ENCODE measurements at regions not wholly inside any gene's neighbourhood (a gene's known extent, or its start where the extent isn't known, plus 50 kb on each side); places are given as distances from the start of the nearest gene placed in this dataset.

DNA sequence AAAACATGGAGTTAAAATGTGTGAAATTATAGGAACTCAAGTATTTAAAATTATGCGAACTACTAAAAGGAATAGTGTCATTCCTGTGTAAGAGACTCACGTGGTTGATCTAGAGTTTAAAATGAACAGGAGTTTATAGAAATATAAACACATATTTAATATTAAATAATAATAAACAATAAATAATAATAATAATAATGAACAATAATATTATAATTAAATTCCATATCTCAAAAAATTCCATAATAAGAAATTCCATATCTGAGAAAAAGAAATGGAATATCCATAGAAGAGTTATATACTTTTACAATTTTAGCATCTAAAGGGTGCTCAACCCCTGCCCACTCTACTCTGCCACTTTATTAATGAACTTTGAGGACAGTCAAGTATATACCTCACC, 429.6 kb downstream of the TNS3 start:
- intact Hi-C loops (cut with DNase I) = no loop called here
- no peak for DNase-seq

DNA sequence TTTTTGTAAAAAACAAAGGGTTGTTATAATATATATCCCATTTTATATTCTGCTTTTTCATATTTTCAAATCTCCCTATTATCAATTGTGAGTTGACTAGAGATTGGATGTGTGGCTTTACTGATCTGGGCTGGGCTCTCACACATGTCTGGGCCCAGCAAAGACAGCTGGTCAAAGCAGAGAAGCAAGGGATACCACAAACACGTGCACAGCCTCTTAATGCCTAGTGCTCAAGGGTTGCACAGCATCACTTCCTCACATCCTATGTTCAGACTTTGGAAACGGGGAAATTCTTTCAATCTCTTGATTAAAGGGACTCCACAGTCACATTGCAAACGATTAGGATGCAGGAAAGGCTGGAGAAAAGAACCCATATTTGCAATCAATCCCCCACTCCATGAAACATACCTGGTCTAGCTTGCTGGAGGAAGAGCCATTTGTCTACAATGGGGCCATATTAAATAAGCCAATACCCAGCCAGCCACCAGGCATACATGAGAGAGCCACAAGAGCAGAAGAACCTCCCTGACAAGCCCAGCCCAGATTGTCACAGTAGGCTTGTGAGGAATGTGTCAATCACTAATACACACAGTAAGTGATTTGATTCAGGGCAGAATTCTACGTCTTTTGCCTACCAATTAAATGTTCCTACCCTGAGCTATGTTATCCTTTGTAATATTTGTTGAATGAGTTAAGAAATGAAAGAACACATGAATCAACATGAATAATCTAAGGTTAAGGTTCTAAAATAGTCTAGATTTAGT, 431.2 kb downstream of the TNS3 start:
- no peak for DNase-seq
- intact Hi-C loops (cut with DNase I) = no loop called here

DNA sequence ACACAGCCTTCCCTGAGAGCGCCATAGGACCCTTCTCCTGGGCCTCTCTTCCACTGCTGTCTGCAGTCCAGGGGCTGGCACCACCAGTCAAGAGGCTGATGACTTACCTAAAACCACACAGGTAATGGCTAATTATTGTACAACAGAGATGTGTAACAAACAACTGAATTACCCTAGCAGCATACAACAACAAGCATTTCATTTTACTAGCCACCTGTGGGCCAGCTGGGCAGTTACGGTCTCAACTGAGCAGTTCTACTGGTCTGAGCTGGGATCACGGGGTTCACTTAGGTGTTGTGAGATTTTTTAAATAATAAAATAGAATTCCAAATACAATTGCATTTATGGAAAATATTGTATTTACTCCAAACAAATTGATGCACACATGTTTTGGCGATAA, 431.9 kb downstream of the TNS3 start:
- intact Hi-C loops (cut with DNase I) = no loop called here
- no peak for DNase-seq

DNA sequence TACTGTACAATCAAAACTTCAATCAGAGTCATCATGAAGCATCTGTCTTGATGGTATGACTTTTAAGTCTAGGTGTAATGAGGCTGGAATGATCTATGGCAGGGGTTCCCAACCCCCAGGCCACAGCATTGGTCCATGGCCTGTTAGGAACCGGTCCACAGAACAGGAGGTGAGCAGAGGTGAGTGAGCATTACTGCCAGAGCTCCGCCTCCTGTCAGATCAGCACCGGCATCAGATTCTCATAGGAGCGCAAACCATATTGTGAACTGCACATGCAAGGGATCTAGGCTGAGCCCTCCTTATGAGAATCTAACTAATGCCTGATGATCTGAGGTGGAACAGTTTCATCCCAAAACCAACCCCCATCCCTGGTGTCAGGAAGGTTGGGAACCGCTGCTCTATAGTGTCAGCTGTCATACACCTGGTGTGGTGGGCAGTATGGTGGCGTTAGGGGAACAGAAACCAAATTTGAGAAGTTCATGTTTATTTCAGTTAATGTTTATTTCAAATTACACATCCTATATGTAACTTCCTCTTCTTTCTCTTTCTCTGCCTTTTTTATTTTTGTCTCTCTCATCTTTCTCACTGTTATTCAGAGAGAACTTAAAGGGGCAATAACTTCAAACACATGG, 432.6 kb downstream of the TNS3 start:
- no peak for DNase-seq
- intact Hi-C loops (cut with DNase I) = no loop called here

DNA sequence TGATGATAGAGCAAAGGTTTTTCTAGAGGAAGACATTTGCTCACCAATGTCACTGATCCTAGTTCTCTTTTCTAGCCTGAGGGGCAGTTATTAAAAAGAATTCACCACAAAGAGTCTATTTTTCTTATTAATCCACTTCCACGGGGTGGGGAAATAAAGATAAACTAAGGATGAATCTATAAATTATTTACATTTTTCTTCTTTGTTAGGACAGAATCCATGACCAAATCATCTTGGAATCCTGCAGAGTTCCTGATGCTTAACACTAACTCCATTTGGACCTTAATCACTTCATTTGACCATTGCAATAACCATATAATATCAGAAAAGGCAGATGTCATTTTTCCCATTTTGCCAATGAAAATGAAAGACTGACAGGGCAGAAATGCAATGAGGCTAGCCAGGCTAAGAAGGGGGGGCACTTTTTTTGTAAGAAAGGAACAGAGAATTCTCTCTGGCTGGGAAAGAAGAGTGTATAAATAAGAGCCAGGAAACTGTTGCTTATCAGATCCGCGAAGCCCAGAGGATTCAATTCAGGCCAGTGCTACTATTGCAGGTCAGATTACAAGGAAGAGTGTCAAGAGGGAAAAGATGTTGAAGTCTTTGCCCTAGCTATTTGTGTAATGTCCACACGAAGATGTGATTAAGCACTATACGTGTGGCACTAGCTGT, 433.2 kb downstream of the TNS3 start:
- DNase-seq = no peak
- intact Hi-C loops (cut with DNase I) = no loop called here

DNA sequence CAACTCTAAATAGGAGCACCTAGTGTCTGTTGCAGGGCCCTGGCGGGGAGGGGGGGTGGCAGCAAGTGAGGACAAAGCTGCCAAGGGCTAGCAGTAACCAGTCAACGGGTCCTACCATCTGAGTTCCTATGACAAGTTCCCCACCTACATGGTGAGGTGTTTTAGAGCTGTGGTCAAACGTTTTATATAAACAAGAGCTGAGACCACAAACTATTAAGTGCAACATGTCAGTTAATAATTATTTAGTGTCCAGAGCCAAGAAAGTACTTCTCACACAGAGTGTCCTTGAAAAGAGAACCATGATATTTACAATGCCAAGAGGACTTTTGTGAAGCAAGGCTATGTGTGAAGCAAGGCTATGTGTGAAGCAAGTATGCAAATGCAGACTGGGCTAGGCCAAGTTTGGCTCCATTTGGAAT, 434.7 kb downstream of the TNS3 start:
- DNase-seq = no peak
- intact Hi-C loops (cut with DNase I) = no loop called here

DNA sequence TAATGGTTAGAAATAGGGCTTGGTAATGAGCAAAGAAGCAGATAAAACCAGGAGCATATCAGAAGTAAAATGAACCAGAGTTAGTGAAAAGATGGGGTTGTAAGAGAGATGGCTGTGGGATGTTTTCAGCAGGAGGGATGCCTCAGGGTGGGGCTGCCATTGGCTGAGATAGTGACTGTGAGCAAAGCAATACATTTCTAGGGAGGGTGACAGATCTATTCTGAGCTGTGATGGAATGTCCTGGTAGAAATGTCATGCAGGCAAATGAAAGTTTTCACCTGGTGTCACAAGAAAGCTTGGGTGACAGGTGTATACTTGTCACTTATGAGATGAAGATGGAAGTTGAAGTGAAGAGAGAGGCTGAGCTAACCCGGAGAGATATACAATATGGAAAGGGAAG, 435.9 kb downstream of the TNS3 start:
- DNase-seq = no peak
- intact Hi-C loops (cut with DNase I) = no loop called here

DNA sequence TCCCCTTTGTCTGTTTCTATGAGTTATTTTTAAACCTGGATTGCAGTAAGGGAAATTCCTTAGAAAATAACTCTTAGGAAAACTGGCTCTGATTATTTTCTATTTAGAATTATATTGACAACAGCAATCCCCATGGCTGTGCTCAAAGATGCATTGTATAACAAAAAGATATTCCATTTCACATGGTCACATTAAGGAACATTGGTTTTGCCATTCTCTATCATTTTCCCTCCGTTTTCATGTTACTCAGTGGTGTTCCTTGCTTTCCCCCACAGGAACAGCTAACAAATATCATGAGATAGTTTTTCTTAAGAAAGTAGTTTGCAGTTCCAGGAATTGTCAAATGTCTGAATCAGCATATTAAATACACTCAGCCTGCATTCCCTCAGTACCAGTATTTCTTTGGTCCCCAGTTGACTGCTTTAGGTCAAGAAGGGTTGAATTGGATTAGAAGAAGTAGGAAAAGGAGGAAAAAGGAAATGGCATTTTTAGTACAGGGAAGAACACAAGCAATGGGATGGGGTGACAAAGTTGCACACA, 436.7 kb downstream of the TNS3 start:
- intact Hi-C loops (cut with DNase I) = no loop called here
- no peak for DNase-seq

DNA sequence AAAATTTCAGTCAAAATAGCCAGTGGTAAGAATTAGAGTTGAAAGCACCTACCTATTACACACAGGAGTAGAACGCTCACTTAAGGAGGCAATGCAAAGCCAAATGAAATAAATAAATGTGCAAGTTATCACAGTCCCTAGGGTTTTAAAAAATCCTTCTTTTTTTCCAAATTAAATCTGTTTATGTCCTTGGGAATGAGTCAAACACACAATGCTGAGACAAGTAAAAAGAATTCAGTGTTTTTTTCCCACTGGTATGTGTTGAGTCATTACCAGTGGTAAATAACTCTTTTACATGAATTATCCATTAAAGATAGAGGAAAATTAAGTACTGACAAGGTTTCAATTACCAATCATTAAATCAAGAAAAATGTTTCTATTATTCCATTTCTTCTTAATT, 438.6 kb downstream of the TNS3 start:
- no peak for DNase-seq
- intact Hi-C loops (cut with DNase I) = no loop called here

DNA sequence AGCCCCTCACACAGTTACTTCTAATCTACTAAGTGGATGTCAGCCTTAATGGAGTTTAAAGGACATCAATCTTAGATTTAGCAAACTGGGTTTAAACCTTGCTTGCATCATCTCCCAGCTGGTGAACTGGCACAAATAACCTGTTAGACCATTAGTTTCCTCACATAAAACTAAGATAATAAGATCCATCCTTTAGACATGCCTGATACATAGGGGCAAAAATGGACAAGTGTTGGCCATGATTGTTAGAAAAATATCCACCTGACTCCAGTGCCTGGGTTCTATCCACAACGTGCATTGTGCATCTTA, 439.1 kb downstream of the TNS3 start:
- intact Hi-C loops (cut with DNase I) = no loop called here
- DNase-seq = no peak

DNA sequence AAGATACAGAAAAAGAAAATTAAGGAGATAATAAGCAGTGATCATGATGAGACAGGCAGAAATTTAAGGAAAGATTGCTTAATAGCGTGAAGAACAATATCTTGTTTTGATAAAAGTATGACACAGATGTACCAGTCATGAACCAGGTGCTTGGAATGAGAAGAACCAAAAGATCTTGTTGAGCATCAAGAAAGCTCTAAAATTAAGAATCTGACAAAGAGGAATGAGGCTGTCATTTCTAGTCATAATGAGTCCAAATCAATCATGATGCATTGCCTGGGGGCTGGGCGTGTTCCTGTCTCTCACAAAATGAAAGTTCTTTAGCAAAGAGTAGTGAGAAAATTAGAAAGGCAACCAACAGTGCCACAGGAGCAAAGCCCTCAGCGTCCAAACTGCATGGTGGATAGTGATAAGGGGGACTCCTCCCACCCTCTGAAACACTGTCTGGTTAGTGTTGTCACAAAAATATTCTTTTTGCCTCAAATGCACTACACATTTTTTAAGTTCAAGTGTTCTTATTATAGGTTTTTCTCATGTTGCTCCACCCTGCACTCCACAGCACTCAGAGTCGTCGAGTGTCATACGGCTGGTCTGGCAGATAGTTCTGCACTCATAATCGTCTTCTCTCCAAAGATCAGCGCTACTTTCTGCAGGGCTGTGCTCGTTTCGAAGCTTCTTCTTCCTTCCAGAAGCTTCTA, 439.6 kb downstream of the TNS3 start:
- no peak for DNase-seq
- intact Hi-C loops (cut with DNase I) = no loop called here

DNA sequence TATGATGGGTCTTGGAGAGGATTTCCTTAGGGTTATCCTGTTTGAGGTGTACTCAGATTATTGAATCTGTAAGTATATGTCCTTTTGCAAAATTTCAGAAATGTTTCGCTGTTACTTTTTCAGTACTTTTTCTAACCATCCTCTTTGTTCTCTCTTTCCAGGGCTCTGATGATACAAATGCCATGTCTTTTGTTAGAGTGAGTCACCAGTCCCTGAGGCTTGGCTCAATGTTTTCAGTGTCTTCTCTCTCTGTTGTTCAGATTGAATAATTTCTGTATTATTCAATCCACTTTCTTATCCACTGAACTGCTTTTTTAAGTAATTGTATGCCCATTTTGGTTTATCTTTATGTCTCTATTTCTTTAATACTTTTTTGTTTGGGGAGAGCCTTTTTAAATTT, 449.4 kb downstream of the TNS3 start:
- no peak for DNase-seq
- intact Hi-C loops (cut with DNase I) = no loop called here

DNA sequence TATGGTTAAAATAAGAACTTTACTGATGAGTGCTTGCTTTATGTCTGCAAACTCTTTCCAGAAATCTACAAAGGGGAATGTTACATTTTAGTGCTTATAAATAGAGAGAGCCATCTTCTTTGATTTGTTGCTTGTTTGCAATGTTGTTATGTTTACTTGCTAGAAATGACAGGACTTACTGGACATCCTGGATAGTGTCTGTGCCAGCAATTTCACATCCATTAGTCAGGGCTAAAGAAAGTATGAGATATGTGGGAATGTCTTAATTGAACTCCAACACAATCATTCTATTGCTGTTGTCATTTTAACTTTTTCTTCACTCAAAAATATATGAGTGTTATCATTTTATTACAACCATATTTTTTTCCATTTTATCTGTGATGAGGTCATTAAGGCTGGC, 453.2 kb downstream of the TNS3 start:
- intact Hi-C loops (cut with DNase I) = no loop called here

DNA sequence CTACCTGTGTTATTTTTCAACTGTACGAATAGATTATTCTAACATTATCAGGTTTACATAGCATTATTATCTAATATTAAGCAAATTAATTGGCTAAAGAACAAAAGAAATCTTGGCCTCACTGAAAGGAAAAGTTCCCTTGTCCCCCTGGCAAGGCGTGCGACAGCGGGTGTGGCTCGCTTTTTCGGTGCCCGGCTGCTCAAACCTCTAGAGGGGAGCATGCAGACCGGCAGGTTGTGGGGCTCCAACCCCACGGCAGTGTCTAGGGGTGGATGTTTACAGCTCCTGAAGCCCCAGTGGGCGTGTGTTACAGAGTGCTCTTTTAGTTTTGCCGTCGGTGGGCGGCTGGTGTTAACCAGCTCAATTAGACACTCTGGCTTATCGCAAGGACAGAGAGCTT, 456.4 kb downstream of the TNS3 start:
- DNase-seq = no peak
- intact Hi-C loops (cut with DNase I) = no loop called here

More for the DNA sequence above, 453.2 kb downstream of the TNS3 start:
- DNase-seq = no peak

DNA sequence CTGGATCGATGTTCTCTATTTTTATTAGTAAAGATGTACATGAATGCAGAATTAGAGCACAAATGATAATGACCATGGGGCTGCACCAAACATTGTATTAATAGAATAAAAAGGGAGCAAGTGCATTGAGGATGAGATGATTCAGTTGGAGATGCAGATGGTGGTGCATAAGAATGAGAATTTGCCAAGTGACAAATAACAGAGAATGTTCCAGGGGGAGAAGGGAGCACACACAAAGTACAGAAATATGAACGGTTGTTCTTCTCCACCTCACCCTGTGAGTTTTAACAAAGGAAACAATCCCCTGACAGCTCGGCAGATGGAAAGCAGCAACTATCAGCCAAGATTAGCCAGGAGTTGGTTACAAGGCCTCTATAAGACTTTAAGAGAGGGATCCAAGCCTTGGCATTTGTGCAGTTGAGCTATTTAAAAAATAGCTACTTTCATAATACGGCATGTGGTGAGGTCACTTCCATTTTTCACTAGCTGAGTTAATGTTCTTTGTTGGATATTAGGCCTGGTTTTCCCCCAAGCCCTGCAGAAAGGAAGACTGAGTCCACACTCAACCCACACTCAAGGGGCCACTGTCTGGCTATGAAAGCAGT, 462.5 kb downstream of the TNS3 start:
- no peak for DNase-seq
- intact Hi-C loops (cut with DNase I) = no loop called here

DNA sequence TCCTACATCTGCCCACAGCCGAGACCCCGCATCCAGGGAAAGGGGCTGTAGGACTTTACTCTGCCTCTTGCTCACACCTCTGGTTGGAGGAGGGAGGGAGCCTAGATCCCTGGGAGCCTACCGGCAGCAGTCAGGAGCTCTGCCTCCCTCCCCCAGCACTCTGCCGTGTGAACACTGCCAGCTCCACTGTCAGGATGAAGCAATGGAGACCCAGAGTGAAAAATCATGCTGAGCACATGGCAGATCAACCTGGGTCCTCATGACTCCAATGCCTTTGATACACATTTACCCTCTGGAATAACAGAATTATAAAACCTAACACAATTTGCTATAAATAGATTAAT, 477.7 kb downstream of the TNS3 start:
- no peak for DNase-seq
- intact Hi-C loops (cut with DNase I) = no loop called here

DNA sequence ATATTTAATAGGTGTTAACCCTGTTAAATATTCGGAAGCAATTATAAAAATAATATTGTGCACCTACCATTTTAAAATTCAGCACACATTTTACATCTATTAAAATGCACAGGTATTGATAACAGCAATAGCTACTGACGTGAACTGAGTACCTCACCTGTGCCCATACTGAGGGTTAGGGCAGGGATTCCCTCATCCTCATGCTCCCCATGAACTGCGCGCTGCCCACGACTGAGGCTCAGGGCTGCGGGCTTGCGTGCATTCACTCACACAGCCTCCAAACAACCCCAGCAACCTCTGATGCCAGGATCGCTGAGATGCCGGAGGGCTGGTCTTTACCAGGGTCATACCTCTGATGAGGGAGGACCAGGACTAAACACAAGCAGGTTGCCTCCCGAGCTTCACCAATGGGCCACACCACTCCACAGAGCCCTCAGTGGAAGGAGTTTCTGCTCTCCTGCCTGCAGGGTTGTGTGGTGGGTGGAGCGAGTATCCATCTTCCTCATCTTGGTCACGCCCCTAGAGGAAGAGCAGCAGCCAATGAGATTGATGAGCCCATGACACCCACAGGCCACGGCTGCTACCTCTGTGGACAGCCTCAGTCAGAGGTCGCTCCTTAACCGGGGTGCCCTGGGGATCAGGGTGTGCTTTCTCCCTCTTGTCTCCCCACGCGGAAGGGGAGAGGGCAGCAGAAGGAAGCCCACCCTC, 478.3 kb downstream of the TNS3 start:
- DNase-seq = no peak
- intact Hi-C loops (cut with DNase I) = no loop called here

DNA sequence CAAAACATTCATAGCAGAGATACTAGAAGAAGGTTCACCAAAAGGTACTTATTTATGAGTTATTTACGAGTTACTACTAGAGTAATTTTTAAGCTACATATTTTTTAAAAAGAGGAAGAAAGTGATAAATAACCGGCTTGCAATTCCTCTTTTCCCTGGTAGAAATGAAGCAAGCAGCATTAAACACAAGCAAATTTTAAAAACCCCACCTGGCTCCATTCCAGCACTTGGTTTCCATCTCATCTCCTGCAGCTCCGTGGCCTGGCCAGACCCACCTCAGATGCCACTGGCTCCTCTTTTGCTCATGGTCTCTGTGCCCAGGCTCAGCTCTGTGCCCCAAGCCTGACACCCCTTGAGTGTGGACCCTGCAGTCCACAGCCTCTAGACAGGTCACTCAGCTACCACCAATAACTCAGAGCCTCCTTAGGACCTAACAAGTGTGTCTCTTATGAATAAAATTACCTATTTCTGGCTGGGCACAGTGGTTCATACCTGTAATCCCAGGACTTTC, 479.5 kb downstream of the TNS3 start:
- no peak for DNase-seq
- intact Hi-C loops (cut with DNase I) = no loop called here

Measured in head of caudate nucleus (tissue), 42 donors.